ENCODE measurements at regions not wholly inside any gene's neighbourhood (a gene's known extent, or its start where the extent isn't known, plus 50 kb on each side); places are given as distances from the start of the nearest gene placed in this dataset.

DNA sequence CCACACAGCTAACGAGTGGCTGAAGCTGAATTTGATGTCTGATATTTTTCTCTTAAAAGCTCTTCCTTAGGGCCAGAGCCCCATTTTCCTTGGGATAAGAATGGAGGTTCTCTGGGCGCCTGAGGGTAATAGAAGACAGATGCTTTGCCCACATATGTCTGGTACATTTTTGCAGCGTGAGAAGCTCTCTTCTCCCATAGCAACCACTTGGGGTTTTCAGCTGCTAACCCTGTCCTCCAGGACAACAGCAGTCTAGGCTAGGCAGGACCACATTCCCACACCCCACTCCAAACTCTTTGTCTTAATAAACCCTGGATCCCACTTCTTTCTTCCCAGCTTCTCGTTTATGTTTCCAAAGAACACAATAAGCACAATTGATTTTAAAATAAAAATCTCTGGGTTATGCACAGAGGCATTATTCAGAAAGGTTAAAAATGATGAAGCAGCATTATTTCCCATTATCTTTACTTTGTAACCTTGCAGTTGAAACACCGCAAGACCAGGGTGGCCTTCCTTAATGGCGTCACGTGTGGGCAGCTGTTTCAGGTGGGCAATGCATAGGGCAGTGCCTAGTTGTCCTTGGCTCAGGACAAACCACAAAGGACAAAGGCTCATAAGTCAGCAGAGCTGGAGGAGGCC is 56.5 kb upstream of the NTRK3 start:
- no peak for DNase-seq

DNA sequence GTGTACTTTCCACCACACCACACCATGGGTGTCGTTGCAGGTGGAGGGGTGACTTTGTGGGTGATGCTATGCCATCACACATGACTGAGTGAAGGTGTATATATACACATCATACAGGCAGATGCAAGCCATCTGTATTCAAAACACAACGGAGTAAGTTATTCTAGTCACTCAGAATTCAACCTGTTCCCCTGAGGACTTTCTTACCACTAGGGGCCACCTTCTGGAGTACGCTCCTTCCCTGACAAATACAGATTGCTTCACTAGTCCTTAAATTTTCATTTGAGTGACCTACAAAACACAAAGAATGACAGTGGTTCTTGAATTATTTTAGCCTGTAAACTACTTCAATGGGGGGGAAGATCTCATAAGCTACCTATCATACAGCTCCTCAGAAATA is 52.8 kb upstream of the NTRK3 start:
- no peak for DNase-seq

DNA sequence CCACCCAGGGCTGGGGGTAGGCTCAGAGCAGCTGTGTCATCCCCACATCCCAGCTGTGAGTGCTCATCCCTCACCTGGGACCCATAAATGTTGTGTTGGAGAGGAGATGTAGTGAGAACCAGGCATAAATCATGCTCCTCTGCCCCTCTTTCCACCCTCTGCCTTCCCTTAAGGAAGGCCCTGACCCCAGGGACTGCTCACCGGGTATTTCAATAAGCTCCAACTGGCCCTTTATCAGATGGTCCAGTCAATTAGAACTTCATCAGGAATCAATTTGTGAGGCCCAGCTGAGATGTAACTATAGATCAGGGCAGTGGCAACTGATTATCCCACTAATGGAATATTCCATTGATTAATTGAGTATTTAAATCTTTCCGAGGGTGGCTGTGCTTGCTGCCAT is 50.8 kb upstream of the NTRK3 start:
- no peak for DNase-seq

Measured in T-helper 1 cell (primary cell).